Ascending aorta (tissue), 2 donors: ENCODE measurements at regions not wholly inside any gene's neighbourhood (a gene's known extent, or its start where the extent isn't known, plus 50 kb on each side); places are given as distances from the start of the nearest gene placed in this dataset.
"Not testable (repeated sequence)": the region's sequence is repeated elsewhere in the genome, so short reads cannot be mapped to it uniquely, and the experiment has no call there.

Experiments
- DNase-seq, 2 donors: peaks; one replicate each; pipeline ENCODE4 v3.0.0-alpha.2; 2019; ENCODE audit warnings: low spot score in 2 of 2
- H3K27ac ChIP-seq, 2 donors: fragments of 200-600 bp; sonication (generic); one replicate each; pipeline ENCODE4 v1.5.1; 2016 to 2017; ENCODE audit warnings: mild to moderate bottlenecking in 1 of 2
- H3K27me3 ChIP-seq: fragments of 200-600 bp; sonication (generic); one replicate; pipeline ENCODE4 v1.5.1; 2017
- H3K36me3 ChIP-seq, 2 donors: fragments of 200-600 bp; sonication (generic); one replicate each; pipeline ENCODE4 v1.5.1; 2016
- H3K4me1 ChIP-seq, 2 donors: fragments of 200-600 bp; sonication (generic); one replicate each; pipeline ENCODE4 v1.5.1; 2016 to 2017; ENCODE audit warnings: mild to moderate bottlenecking in 1 of 2
- H3K4me3 ChIP-seq, 2 donors: fragments of 200-600 bp; sonication (generic); one replicate each; pipeline ENCODE4 v1.5.1; 2016 to 2017; ENCODE audit warnings: mild to moderate bottlenecking in 1 of 2
- H3K9me3 ChIP-seq, 2 donors: fragments of 200-600 bp; sonication (generic); one replicate each; pipeline ENCODE4 v1.5.1; 2016
- intact Hi-C: fragments of 100-400 bp; cut with DNase I; formaldehyde crosslinking; loops from one replicate; pipeline ENCODE4 v1.15.1; 2023
- TF ChIP-seq, protein P1 (sequence below), 3 experiments: fragments of 200-600 bp in 2 of 3; fragments of 450-650 bp in 1 of 3; sonication (generic) in 2 of 3; IDR thresholded peaks; one replicate each; pipeline ENCODE4 v1.5.1; 2016 to 2019; ENCODE audit warnings: antibody characterized with exemption in 3 of 3, mild to moderate bottlenecking in 1 of 3, moderate library complexity in 1 of 3

- TF ChIP-seq, protein P1, sequence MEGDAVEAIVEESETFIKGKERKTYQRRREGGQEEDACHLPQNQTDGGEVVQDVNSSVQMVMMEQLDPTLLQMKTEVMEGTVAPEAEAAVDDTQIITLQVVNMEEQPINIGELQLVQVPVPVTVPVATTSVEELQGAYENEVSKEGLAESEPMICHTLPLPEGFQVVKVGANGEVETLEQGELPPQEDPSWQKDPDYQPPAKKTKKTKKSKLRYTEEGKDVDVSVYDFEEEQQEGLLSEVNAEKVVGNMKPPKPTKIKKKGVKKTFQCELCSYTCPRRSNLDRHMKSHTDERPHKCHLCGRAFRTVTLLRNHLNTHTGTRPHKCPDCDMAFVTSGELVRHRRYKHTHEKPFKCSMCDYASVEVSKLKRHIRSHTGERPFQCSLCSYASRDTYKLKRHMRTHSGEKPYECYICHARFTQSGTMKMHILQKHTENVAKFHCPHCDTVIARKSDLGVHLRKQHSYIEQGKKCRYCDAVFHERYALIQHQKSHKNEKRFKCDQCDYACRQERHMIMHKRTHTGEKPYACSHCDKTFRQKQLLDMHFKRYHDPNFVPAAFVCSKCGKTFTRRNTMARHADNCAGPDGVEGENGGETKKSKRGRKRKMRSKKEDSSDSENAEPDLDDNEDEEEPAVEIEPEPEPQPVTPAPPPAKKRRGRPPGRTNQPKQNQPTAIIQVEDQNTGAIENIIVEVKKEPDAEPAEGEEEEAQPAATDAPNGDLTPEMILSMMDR (IDR thresholded peaks at IDR 0.05) = no peak
- Histone ChIP-seq H3K4me3 (no peak overlapping the region), H3K27ac (no peak overlapping the region), H3K27me3 (no peaks in the 10 kb centered on the region), H3K36me3 (no peaks in the 10 kb centered on the region), H3K4me1 (no peaks in the 10 kb centered on the region), H3K9me3 (peaks cover 7 to 33% of the 10 kb centered on the region in 2 donors)
- no peak for DNase-seq
- intact Hi-C loops = no loop called here
Measured at GRCh38 chr12:70008944-70009343, 183.9 kb downstream of the MYRFL start.

- intact Hi-C loops = no loop called here
- Histone ChIP-seq H3K4me3 (no peak overlapping the region), H3K27ac (no peak overlapping the region), H3K27me3 (no peaks in the 10 kb centered on the region), H3K4me1 (no peaks in the 10 kb centered on the region), H3K36me3 (no peaks in the 10 kb centered on the region), H3K9me3 (peaks cover 7 to 27% of the 10 kb centered on the region in 2 donors)
- TF ChIP-seq, protein P1 (IDR thresholded peaks at IDR 0.05) = no peak
- no peak for DNase-seq
Measured at GRCh38 chr12:70011353-70011752, 186.3 kb downstream of the MYRFL start.

- peaks cover 0 to 14% of the 10 kb centered on the region in 2 donors for H3K9me3 ChIP-seq
- intact Hi-C loops, H3K27ac ChIP-seq, H3K4me1 ChIP-seq, H3K36me3 ChIP-seq, DNase-seq, H3K27me3 ChIP-seq, H3K4me3 ChIP-seq: not testable (repeated sequence)
Measured at GRCh38 chr12:70013016-70013415, 188.0 kb downstream of the MYRFL start.

DNA sequence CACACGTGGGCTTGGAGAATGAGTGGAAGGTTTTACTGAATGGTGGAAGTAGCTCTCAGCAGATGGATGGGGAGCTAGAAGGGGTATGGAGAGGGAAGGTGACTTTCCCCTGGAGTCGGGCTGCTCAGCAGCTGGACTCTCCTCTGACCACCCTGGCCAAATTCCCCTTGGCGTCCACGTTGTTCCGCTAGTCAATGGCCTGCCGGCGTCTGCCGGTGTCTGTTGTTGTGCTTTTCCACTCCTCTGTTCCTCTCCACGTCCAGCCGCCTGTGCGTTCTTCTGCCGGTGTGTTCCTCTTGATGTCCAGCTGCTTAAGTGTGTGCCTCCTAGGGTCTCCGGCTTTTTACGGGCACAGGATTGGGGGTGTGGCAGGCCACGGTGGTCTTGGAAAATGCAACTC lies 203.5 kb downstream of the MYRFL start:
- Histone ChIP-seq H3K4me3 (no peak overlapping the region), H3K4me1 (no peaks in the 10 kb centered on the region), H3K27me3 (no peaks in the 10 kb centered on the region), H3K27ac (no peak overlapping the region), H3K9me3 (no peaks in the 10 kb centered on the region), H3K36me3 (no peaks in the 10 kb centered on the region)
- no peak for DNase-seq
- TF ChIP-seq, protein P1 (IDR thresholded peaks at IDR 0.05) = no peak
- intact Hi-C loops = no loop called here

- Histone ChIP-seq H3K4me3 (no peak overlapping the region), H3K4me1 (no peaks in the 10 kb centered on the region), H3K27me3 (no peaks in the 10 kb centered on the region), H3K27ac (no peak overlapping the region), H3K9me3 (no peaks in the 10 kb centered on the region), H3K36me3 (no peaks in the 10 kb centered on the region)
- TF ChIP-seq, protein P1 (IDR thresholded peaks at IDR 0.05) = no peak
- no peak for DNase-seq
- intact Hi-C loops = no loop called here
Measured at GRCh38 chr12:70028918-70029317, 203.9 kb downstream of the MYRFL start.

GRCh38 chr12:70031046-70031445 lies 206.0 kb downstream of the MYRFL start:
- H3K27ac ChIP-seq = no peak overlapping the region

More at GRCh38 chr12:70031046-70031445, 206.0 kb downstream of the MYRFL start:
- Histone ChIP-seq H3K36me3 (no peaks in the 10 kb centered on the region), H3K9me3 (no peaks in the 10 kb centered on the region), H3K4me3 (no peak overlapping the region), H3K27me3 (no peaks in the 10 kb centered on the region), H3K4me1 (no peaks in the 10 kb centered on the region)
- intact Hi-C loops = no loop called here
- TF ChIP-seq, protein P1 (IDR thresholded peaks at IDR 0.05) = no peak
- no peak for DNase-seq
